H9 (cell line): ENCODE measurements at regions not wholly inside any gene's neighbourhood (a gene's known extent, or its start where the extent isn't known, plus 50 kb on each side); places are given as distances from the start of the nearest gene placed in this dataset.

ENCODE experiments used
- DNase-seq: peaks from one replicate; pipeline ENCODE4 v3.0.0-alpha.2; 2017
- H2AFZ ChIP-seq: one replicate; pipeline ENCODE4 v1.6.1; 2013; ENCODE audit warnings: mild to moderate bottlenecking, low read length, control low read depth, moderate library complexity
- H2AK5ac ChIP-seq: 2 replicates; pipeline ENCODE4 v1.6.1; 2013; ENCODE audit warnings: low read length, control low read depth, mixed read lengths; ENCODE audit not compliant: insufficient read length
- H2BK120ac ChIP-seq: one replicate; pipeline ENCODE4 v1.6.1; 2013; ENCODE audit warnings: low read depth, mild to moderate bottlenecking, low read length, control low read depth, inconsistent platforms; ENCODE audit not compliant: poor library complexity, severe bottlenecking
- H2BK12ac ChIP-seq: 2 replicates; pipeline ENCODE4 v1.6.1; 2013; ENCODE audit warnings: low read length, control low read depth, mixed read lengths, low read depth; ENCODE audit not compliant: insufficient read length
- H2BK15ac ChIP-seq: 2 replicates; pipeline ENCODE4 v1.6.1; 2013; ENCODE audit warnings: low read depth, low read length, control low read depth
- H2BK20ac ChIP-seq: one replicate; pipeline ENCODE4 v1.6.1; 2013; ENCODE audit warnings: low read depth, mild to moderate bottlenecking, low read length, control low read depth, inconsistent platforms; ENCODE audit not compliant: poor library complexity, severe bottlenecking
- H2BK5ac ChIP-seq: 2 replicates; pipeline ENCODE4 v1.6.1; 2013; ENCODE audit warnings: low read length, control low read depth, mixed read lengths; ENCODE audit not compliant: insufficient read length
- H3K14ac ChIP-seq: 2 replicates; pipeline ENCODE4 v1.6.1; 2013; ENCODE audit warnings: low read length, control low read depth; ENCODE audit not compliant: insufficient read depth
- H3K18ac ChIP-seq: 2 replicates; pipeline ENCODE4 v1.6.1; 2013; ENCODE audit warnings: low read depth, mild to moderate bottlenecking, mixed read lengths, low read length, control low read depth; ENCODE audit not compliant: insufficient read length
- H3K23ac ChIP-seq: 2 replicates; pipeline ENCODE4 v1.6.1; 2013; ENCODE audit warnings: low read length, control low read depth, mixed read lengths, low read depth; ENCODE audit not compliant: insufficient read length
- H3K23me2 ChIP-seq: 2 replicates; pipeline ENCODE4 v1.6.1; 2013; ENCODE audit warnings: low read depth, mild to moderate bottlenecking, mixed read lengths, low read length, control low read depth; ENCODE audit not compliant: insufficient read length, poor library complexity, severe bottlenecking
- H3K27ac ChIP-seq: 2 replicates; pipeline ENCODE4 v1.5.1; 2013; ENCODE audit warnings: low read length, control low read depth, mixed read lengths, low read depth; ENCODE audit not compliant: insufficient read length
- H3K27me3 ChIP-seq: 2 replicates; pipeline ENCODE4 v1.6.1; 2013; ENCODE audit warnings: low read length, control low read depth, inconsistent platforms; ENCODE audit not compliant: insufficient read depth
- H3K4ac ChIP-seq: 2 replicates; pipeline ENCODE4 v1.6.1; 2013; ENCODE audit warnings: low read depth, mild to moderate bottlenecking, control low read depth, inconsistent platforms, low read length, moderate library complexity
- H3K4me1 ChIP-seq: 2 replicates; pipeline ENCODE4 v1.6.1; 2013; ENCODE audit warnings: low read length, control low read depth, inconsistent platforms; ENCODE audit not compliant: insufficient read depth
- H3K4me2 ChIP-seq: 2 replicates; pipeline ENCODE4 v1.6.1; 2013; ENCODE audit warnings: low read length, control low read depth, mixed read lengths; ENCODE audit not compliant: insufficient read length, insufficient read depth
- H3K56ac ChIP-seq: 2 replicates; pipeline ENCODE4 v1.6.1; 2013; ENCODE audit warnings: low read depth, mild to moderate bottlenecking, mixed read lengths, low read length, control low read depth; ENCODE audit not compliant: insufficient read length
- H3K79me1 ChIP-seq: 2 replicates; pipeline ENCODE4 v1.6.1; 2013; ENCODE audit warnings: low read depth, mild to moderate bottlenecking, moderate library complexity, low read length, control low read depth, inconsistent platforms; ENCODE audit not compliant: insufficient read depth, poor library complexity, severe bottlenecking
- H3K79me2 ChIP-seq: 2 replicates; pipeline ENCODE4 v1.6.1; 2013; ENCODE audit warnings: low read length, control low read depth, inconsistent platforms; ENCODE audit not compliant: insufficient read depth
- H3K9ac ChIP-seq: 2 replicates; pipeline ENCODE4 v1.6.1; 2013; ENCODE audit warnings: low read length, control low read depth, mixed read lengths; ENCODE audit not compliant: insufficient read length; ENCODE audit errors: extremely low read depth
- H3K9me3 ChIP-seq: one replicate; pipeline ENCODE4 v1.6.1; 2013; ENCODE audit warnings: low read depth, low read length, inconsistent platforms; ENCODE audit not compliant: control insufficient read depth
- H3T11ph ChIP-seq: one replicate; pipeline ENCODE4 v1.6.1; 2013; ENCODE audit warnings: mild to moderate bottlenecking, low read length, control low read depth, inconsistent platforms
- H4K20me1 ChIP-seq: one replicate; pipeline ENCODE4 v1.6.1; 2013; ENCODE audit not compliant: control insufficient read depth, insufficient read length, insufficient read depth
- H4K5ac ChIP-seq: 2 replicates; pipeline ENCODE4 v1.6.1; 2013; ENCODE audit warnings: low read depth, mild to moderate bottlenecking, mixed read lengths, low read length, control low read depth; ENCODE audit not compliant: insufficient read length
- H4K8ac ChIP-seq: replicated peaks from 2 replicates; pipeline ENCODE4 v1.6.1; 2013; ENCODE audit warnings: low read length, control low read depth, mixed read lengths, low read depth; ENCODE audit not compliant: insufficient read length
- H4K91ac ChIP-seq: 2 replicates; pipeline ENCODE4 v1.6.1; 2013; ENCODE audit warnings: low read depth, mild to moderate bottlenecking, moderate library complexity, mixed read lengths, low read length, control low read depth; ENCODE audit not compliant: insufficient read length
- H3K27ac Mint-ChIP-seq, 3 experiments: 2 replicates in 2 of 3; 3 replicates in 1 of 3; pipeline ENCODE4 v1.8.0; 2020 to 2021; ENCODE audit warnings: mixed read lengths in 3 of 3, mild to moderate bottlenecking in 1 of 3, moderate library complexity in 1 of 3
- H3K27me3 Mint-ChIP-seq: 2 replicates; pipeline ENCODE4 v1.8.0; 2021; ENCODE audit warnings: low read depth, mild to moderate bottlenecking, moderate library complexity, mixed read lengths
- H3K36me3 Mint-ChIP-seq, 3 experiments: 2 replicates in 2 of 3; 3 replicates in 1 of 3; pipeline ENCODE4 v1.8.0; 2020 to 2021; ENCODE audit warnings: low read depth in 3 of 3, mixed read lengths in 3 of 3; ENCODE audit not compliant: insufficient read depth in 1 of 3
- H3K4me1 Mint-ChIP-seq, 2 experiments: 2 replicates each; pipeline ENCODE4 v1.8.0; 2020; ENCODE audit warnings: mixed read lengths in 2 of 2
- H3K4me3 Mint-ChIP-seq, 2 experiments: 2 replicates in 1 of 2; 3 replicates in 1 of 2; pipeline ENCODE4 v1.8.0; 2020 to 2021; ENCODE audit warnings: mild to moderate bottlenecking in 2 of 2, mixed read lengths in 2 of 2, moderate library complexity in 1 of 2
- H3K9me3 Mint-ChIP-seq, 2 experiments: 2 replicates in 1 of 2; 3 replicates in 1 of 2; pipeline ENCODE4 v1.8.0; 2020; ENCODE audit warnings: mild to moderate bottlenecking in 2 of 2, mixed read lengths in 2 of 2, moderate library complexity in 1 of 2
- CTCF ChIP-seq: fragments of 200-600 bp; sonication (generic); conservative IDR thresholded peaks from 3 replicates; pipeline ENCODE4 v1.8.0; 2021; ENCODE audit warnings: antibody characterized with exemption, mild to moderate bottlenecking
- WGBS: extraction: QIAGEN DNeasy Blood & Tissue Kit; methylation state at CpG from one replicate; pipeline ENCODE4 v1.1.7; 2013; ENCODE audit warnings: missing lambda C conversion rate, low lambda C conversion rate, mixed read lengths; ENCODE audit not compliant: insufficient read length; ENCODE audit errors: extremely low coverage; 5-methylcytosine and 5-hydroxymethylcytosine counted together

DNA sequence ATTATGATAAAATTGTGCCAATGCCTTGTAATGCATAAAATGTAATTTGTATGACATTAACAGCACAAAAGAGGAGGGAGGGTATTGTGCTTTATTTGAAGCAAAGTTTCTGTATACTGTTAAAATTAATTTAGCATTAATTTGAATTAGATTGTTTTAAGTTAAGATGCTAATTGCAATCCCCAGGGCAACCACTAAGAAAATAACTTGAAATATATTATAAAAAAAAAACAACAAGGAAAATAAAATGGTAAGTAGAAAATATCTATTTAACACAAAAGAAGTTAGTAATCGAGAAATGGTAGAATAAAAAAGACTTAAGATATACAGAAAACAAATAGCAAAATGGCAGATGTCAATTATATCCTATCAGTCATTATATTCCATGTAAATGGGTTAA is 131.4 kb upstream of the KAZN start:
- Histone ChIP-seq H2BK120ac (no peak overlapping the region), H3K4ac (no peak overlapping the region), H2BK15ac (no peak overlapping the region), H4K5ac (no peak overlapping the region), H2AK5ac (no peak overlapping the region), H3K4me2 (no peak overlapping the region), H3K27me3 (no peaks in the 10 kb centered on the region), H2BK12ac (no peak overlapping the region), H3K23ac (no peak overlapping the region), H2AFZ (no peak overlapping the region), H2BK20ac (no peak overlapping the region), H3K27ac (no peak overlapping the region), H3K79me2 (no peaks in the 10 kb centered on the region), H3K9ac (no peak overlapping the region), H3K23me2 (no peaks in the 10 kb centered on the region), H3K18ac (no peak overlapping the region), H4K8ac (no peak overlapping the region), H3K56ac (no peak overlapping the region), H3K9me3 (no peaks in the 10 kb centered on the region), H4K91ac (no peak overlapping the region), H3K4me1 (no peaks in the 10 kb centered on the region), H3K14ac (no peak overlapping the region), H2BK5ac (no peak overlapping the region), H3T11ph (no peak overlapping the region), H4K20me1 (no peaks in the 10 kb centered on the region), H3K79me1 (no peaks in the 10 kb centered on the region)
- Mint-ChIP-seq H3K9me3 (no peaks in the 10 kb centered on the region), H3K27me3 (peaks cover 12% of the 10 kb centered on the region), H3K27ac (no peak overlapping the region), H3K4me3 (no peak overlapping the region), H3K4me1 (peaks cover 2% of the 10 kb centered on the region in 2 experiments; a peak in 2 of 4 replicates), H3K36me3 (no peaks in the 10 kb centered on the region)
- TF ChIP-seq CTCF, result no peak; the same call in 2 of the 3 replicates
- DNase-seq, result no peak
- WGBS, result no CpG with 5 or more reads among the region's 1 CpG
